Calu3 (cell line): ENCODE measurements at regions not wholly inside any gene's neighbourhood (a gene's known extent, or its start where the extent isn't known, plus 50 kb on each side); places are given as distances from the start of the nearest gene placed in this dataset.

Source experiments
- BruUV-seq: library from RNA; stranded (reverse); fragments of 400-500 nt; replicated peaks from 2 replicates; lab custom pipeline; 2021; lab: Mats Ljungman, UMichigan
- CTCF ChIA-PET: fragments of 300-600 bp; sonication (Branson Sonifier 250); formaldehyde crosslinking; loops from one replicate; lab custom pipeline; 2022; ENCODE audit warnings: antibody characterized with exemption; lab: Charles Lee
- DNase-seq: peaks from one replicate; pipeline ENCODE4 v3.0.0; 2022
- H3K27ac Mint-ChIP-seq: one replicate; pipeline ENCODE4 v1.8.0; 2022; ENCODE audit warnings: mixed read lengths; ENCODE audit not compliant: unreplicated experiment
- H3K27me3 Mint-ChIP-seq: one replicate; pipeline ENCODE4 v1.8.0; 2022; ENCODE audit warnings: mixed read lengths; ENCODE audit not compliant: unreplicated experiment
- H3K36me3 Mint-ChIP-seq: one replicate; pipeline ENCODE4 v1.8.0; 2022; ENCODE audit warnings: mild to moderate bottlenecking, moderate library complexity, mixed read lengths; ENCODE audit not compliant: insufficient read depth, unreplicated experiment
- H3K4me1 Mint-ChIP-seq: one replicate; pipeline ENCODE4 v1.8.0; 2022; ENCODE audit warnings: mild to moderate bottlenecking, low read depth, mixed read lengths; ENCODE audit not compliant: unreplicated experiment
- H3K4me3 Mint-ChIP-seq: one replicate; pipeline ENCODE4 v1.8.0; 2022; ENCODE audit warnings: mild to moderate bottlenecking, low read depth, moderate library complexity, mixed read lengths; ENCODE audit not compliant: unreplicated experiment
- H3K9me3 Mint-ChIP-seq: one replicate; pipeline ENCODE4 v1.8.0; 2022; ENCODE audit warnings: low read depth, mixed read lengths; ENCODE audit not compliant: unreplicated experiment
- intact Hi-C: fragments of 100-400 bp; cut with micrococcal nuclease; formaldehyde crosslinking; loops from one replicate; pipeline ENCODE4 v1.10.0; 2022; ENCODE audit not compliant: unreplicated experiment
- TF ChIP-seq, protein P1 (sequence below): fragments of 200-600 bp; IDR thresholded peaks from one replicate; pipeline ENCODE4 v1.8.0; 2022; ENCODE audit warnings: antibody characterized with exemption; ENCODE audit not compliant: unreplicated experiment

DNA sequence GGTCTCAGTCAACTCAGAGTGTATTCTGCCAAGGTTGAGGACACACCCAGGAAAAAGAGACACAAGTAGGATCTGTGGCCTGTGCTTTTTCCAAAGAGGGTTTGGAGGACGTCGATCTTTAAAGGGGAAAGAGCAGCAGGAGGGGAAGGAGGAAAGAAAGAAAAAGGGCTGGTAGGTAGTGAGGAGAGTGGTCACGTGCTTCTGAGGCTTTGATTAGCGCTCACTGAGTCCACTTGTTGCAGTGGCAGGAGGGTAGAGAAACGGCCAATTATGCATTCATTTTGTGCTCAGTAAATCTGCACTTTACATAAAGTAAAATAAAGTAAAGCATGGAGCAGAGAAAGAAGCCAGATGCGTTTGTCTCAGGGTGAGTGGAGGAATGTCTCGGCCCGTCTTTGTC, 126.0 kb upstream of the VSTM2B start:
- no peaks in the 10 kb centered on the region for H3K4me1 Mint-ChIP-seq
- CTCF ChIA-PET = no interaction called here
- intact Hi-C loops = no loop called here
- TF ChIP-seq, protein P1, sequence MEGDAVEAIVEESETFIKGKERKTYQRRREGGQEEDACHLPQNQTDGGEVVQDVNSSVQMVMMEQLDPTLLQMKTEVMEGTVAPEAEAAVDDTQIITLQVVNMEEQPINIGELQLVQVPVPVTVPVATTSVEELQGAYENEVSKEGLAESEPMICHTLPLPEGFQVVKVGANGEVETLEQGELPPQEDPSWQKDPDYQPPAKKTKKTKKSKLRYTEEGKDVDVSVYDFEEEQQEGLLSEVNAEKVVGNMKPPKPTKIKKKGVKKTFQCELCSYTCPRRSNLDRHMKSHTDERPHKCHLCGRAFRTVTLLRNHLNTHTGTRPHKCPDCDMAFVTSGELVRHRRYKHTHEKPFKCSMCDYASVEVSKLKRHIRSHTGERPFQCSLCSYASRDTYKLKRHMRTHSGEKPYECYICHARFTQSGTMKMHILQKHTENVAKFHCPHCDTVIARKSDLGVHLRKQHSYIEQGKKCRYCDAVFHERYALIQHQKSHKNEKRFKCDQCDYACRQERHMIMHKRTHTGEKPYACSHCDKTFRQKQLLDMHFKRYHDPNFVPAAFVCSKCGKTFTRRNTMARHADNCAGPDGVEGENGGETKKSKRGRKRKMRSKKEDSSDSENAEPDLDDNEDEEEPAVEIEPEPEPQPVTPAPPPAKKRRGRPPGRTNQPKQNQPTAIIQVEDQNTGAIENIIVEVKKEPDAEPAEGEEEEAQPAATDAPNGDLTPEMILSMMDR = no peak
- no peak for DNase-seq
- no peaks in the 10 kb centered on the region for H3K9me3 Mint-ChIP-seq
- H3K36me3 Mint-ChIP-seq = no peaks in the 10 kb centered on the region
- no TSS peak for BruUV-seq
- H3K27me3 Mint-ChIP-seq = peaks cover 81% of the 10 kb centered on the region
- no peak overlapping the region for H3K4me3 Mint-ChIP-seq
- no peak overlapping the region for H3K27ac Mint-ChIP-seq

- H3K9me3 Mint-ChIP-seq = no peaks in the 10 kb centered on the region
- no peak for DNase-seq
- H3K27ac Mint-ChIP-seq = no peak overlapping the region
- H3K4me1 Mint-ChIP-seq = no peaks in the 10 kb centered on the region
- no TSS peak for BruUV-seq
- TF ChIP-seq, protein P1 = no peak
- no peaks in the 10 kb centered on the region for H3K36me3 Mint-ChIP-seq
- H3K4me3 Mint-ChIP-seq = no peak overlapping the region
- CTCF ChIA-PET = no interaction called here
- intact Hi-C loops = no loop called here
- H3K27me3 Mint-ChIP-seq = peaks cover 81% of the 10 kb centered on the region
Measured at GRCh38 chr19:29400917-29401711, 124.7 kb upstream of the VSTM2B start.

- H3K4me1 Mint-ChIP-seq = no peaks in the 10 kb centered on the region
Measured at GRCh38 chr19:29401712-29402421, 123.9 kb upstream of the VSTM2B start.

GRCh38 chr19:29402563-29402962, 123.2 kb upstream of the VSTM2B start:
- no peaks in the 10 kb centered on the region for H3K36me3 Mint-ChIP-seq
- no peak for DNase-seq
- TF ChIP-seq, protein P1 = no peak
- H3K4me1 Mint-ChIP-seq = no peaks in the 10 kb centered on the region
- no TSS peak for BruUV-seq
- H3K4me3 Mint-ChIP-seq = no peak overlapping the region
- H3K27ac Mint-ChIP-seq = no peak overlapping the region
- peaks cover 77% of the 10 kb centered on the region for H3K27me3 Mint-ChIP-seq
- CTCF ChIA-PET = no interaction called here
- intact Hi-C loops = no loop called here
- H3K9me3 Mint-ChIP-seq = no peaks in the 10 kb centered on the region

More at GRCh38 chr19:29401712-29402421, 123.9 kb upstream of the VSTM2B start:
- intact Hi-C loops = no loop called here
- no peak for DNase-seq
- BruUV-seq = no TSS peak
- Mint-ChIP-seq H3K4me3 (no peak overlapping the region), H3K36me3 (no peaks in the 10 kb centered on the region), H3K9me3 (no peaks in the 10 kb centered on the region), H3K27ac (no peak overlapping the region), H3K27me3 (peaks cover 77% of the 10 kb centered on the region)
- TF ChIP-seq, protein P1 = no peak
- CTCF ChIA-PET = no interaction called here
